IPS-NIHi11 (cell line): ENCODE measurements at regions not wholly inside any gene's neighbourhood (a gene's known extent, or its start where the extent isn't known, plus 50 kb on each side); places are given as distances from the start of the nearest gene placed in this dataset.

Experiments
- DNase-seq: peaks from one replicate; pipeline ENCODE4 v3.0.0; 2012; ENCODE audit warnings: mixed read lengths, low spot score

- no peak for DNase-seq
Observed at GRCh38 chr2:193774166-193774565, 1579.4 kb upstream of the TMEFF2 start.

GRCh38 chr2:193751299-193751698 is 1556.6 kb upstream of the TMEFF2 start:
- DNase-seq = no peak

- DNase-seq = no peak
Observed at GRCh38 chr2:193749485-193749884, 1554.8 kb upstream of the TMEFF2 start.

GRCh38 chr2:193743089-193743488 is 1548.4 kb upstream of the TMEFF2 start:
- DNase-seq = no peak

GRCh38 chr2:193738892-193739291 is 1544.2 kb upstream of the TMEFF2 start:
- DNase-seq = no peak

GRCh38 chr2:193712912-193713311 is 1518.2 kb upstream of the TMEFF2 start:
- DNase-seq = no peak

GRCh38 chr2:193703411-193703810 is 1508.7 kb upstream of the TMEFF2 start:
- no peak for DNase-seq

- DNase-seq = no peak
Observed at GRCh38 chr2:193701484-193701883, 1506.8 kb upstream of the TMEFF2 start.

GRCh38 chr2:193695367-193695766 is 1500.6 kb upstream of the TMEFF2 start:
- DNase-seq = peak; percentile 25

- DNase-seq = no peak
Observed at GRCh38 chr2:193693758-193694157, 1499.0 kb upstream of the TMEFF2 start.

GRCh38 chr2:193690572-193690971 is 1495.8 kb upstream of the TMEFF2 start:
- DNase-seq = no peak

- no peak for DNase-seq
Observed at GRCh38 chr2:193687195-193687594, 1492.5 kb upstream of the TMEFF2 start.

- DNase-seq = no peak
Observed at GRCh38 chr2:193679847-193680246, 1485.1 kb upstream of the TMEFF2 start.

GRCh38 chr2:193670478-193670877 is 1475.7 kb upstream of the TMEFF2 start:
- no peak for DNase-seq

- DNase-seq = no peak
Observed at GRCh38 chr2:193668557-193669323, 1474.0 kb upstream of the TMEFF2 start.

- DNase-seq = no peak
Observed at GRCh38 chr2:193627927-193628272, 1433.2 kb upstream of the TMEFF2 start.

- DNase-seq = no peak
Observed at GRCh38 chr2:193627187-193627926, 1432.6 kb upstream of the TMEFF2 start.

- no peak for DNase-seq
Observed at GRCh38 chr2:193608451-193608850, 1413.7 kb upstream of the TMEFF2 start.

GRCh38 chr2:193590831-193591230 is 1396.1 kb upstream of the TMEFF2 start:
- no peak for DNase-seq

- peak; percentile 49 for DNase-seq
Observed at GRCh38 chr2:193584522-193584938, 1389.8 kb upstream of the TMEFF2 start.

GRCh38 chr2:193583638-193584400 is 1389.1 kb upstream of the TMEFF2 start:
- DNase-seq = peak; percentile 44

GRCh38 chr2:193581807-193582206 is 1387.1 kb upstream of the TMEFF2 start:
- DNase-seq = no peak
